Fibroblast of skin of scalp (primary cell): ENCODE measurements at regions not wholly inside any gene's neighbourhood (a gene's known extent, or its start where the extent isn't known, plus 50 kb on each side); places are given as distances from the start of the nearest gene placed in this dataset.

Source experiments
- DNase-seq: peaks from one replicate; pipeline ENCODE4 v3.0.0-alpha.2; 2013

DNA sequence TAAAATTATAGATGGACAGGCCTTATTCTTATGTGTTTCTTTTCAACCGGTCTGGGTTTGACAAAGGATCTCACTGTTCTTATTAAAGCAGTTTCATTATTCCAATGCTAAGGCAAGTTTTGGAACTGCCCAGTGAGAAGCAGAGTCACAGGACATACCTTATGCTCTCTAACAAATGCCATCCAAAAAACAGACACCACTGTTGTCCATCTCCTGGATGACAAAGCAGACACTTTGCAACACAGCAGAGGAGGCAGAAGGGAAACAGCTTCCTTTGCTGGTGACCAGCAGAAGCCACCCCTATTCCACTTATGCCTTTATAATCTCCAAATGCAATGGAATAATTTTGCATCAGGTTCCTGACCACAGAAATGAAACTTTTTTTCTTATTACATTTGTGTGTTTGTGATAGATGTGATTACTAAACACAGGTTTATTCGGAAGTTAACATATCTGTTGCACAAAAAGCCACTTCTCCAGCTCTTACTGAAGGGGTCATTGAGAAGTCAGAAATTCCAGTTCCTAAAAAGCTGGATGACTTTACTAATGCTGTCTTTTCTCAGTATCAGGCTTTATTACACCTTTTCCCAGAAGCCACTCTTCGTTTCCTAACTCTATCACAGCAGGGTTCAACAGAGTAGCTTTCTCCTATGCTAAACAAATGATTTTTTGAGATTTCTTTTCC, 115.6 kb downstream of the BTG1 start:
- DNase-seq, result no peak

DNA sequence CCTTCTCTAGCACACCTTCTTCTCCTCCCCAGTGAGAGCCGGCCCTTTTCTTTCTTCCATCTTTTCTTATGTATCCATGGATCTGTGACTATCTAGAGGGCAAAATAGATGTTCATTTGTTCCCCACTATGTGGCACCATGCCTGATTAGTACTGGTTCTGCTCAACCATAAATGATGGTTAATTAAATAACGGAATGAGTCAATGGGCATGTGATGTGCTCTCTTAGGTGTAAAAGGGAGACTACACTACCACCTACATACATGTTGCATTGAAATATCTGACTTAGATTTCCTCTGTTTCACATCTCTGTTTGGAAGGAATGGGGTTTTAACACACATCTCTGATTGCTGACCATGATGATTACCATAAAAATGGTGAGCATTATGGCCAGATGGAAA, 116.5 kb downstream of the BTG1 start:
- no peak for DNase-seq

DNA sequence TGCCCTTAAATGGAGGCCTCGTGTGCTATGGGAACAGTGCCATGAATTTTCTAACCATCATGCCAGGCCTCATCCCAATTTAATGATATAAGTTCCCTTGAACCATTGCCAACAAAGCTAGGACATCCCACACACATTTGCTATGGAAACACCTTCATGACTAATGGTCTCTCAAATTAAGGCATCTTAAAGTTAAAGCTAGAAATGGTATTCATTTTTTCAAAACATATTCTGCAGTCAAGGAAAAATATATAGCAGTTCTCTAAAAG, 117.3 kb downstream of the BTG1 start:
- DNase-seq, result peak; percentile 76

DNA sequence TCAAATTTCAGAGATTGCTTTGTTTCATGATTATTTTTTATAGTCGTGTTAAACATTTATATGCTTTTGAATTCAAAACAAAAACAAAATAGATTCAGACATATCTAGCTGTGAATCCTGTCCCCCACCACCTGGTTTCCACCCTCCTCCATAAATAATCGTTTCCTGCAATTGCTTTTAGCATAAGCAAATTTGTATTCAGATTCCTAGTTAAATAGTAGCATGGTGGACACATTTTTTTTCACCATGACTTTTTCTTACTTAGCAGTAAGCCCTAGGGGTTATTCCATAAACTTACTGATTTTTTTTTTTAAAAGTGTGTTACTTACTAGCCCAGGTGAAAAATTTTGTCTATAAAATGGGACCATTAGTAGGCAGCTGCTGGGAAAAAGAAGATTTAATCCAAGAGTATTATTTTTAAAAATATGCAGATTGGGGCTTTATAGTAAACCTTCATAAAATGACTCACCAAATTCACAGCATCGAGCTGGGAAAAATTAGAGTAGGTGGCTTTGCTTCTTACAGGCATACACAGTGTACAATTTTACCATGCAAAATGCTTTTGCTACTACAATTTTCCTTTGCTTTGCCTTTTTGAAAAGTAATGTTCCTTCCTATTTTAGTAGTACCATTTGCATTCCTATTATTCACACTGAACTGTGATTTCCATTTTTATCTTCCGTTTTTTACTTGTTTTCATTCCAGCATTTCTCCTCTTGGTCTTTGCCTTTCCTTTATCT, 117.8 kb downstream of the BTG1 start:
- DNase-seq, result no peak

DNA sequence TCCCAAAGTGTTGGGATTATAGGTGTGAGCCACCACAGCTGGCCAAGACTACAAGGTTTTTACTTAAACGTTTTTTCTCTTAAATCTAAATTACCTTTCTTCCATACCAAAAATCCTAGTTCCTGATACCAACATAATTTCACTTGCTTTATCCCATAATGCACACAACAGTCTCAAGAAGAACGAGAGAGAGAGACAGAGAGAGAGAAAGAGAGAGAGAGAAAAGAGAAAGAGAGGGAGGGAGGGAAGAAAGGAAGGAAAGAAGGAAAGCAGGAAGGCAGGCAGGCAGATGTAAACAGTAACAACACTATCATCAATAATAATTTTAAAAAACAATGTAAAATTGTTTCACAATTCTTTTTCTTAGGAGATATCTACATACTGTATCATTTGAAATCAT, 118.4 kb downstream of the BTG1 start:
- DNase-seq, result no peak

DNA sequence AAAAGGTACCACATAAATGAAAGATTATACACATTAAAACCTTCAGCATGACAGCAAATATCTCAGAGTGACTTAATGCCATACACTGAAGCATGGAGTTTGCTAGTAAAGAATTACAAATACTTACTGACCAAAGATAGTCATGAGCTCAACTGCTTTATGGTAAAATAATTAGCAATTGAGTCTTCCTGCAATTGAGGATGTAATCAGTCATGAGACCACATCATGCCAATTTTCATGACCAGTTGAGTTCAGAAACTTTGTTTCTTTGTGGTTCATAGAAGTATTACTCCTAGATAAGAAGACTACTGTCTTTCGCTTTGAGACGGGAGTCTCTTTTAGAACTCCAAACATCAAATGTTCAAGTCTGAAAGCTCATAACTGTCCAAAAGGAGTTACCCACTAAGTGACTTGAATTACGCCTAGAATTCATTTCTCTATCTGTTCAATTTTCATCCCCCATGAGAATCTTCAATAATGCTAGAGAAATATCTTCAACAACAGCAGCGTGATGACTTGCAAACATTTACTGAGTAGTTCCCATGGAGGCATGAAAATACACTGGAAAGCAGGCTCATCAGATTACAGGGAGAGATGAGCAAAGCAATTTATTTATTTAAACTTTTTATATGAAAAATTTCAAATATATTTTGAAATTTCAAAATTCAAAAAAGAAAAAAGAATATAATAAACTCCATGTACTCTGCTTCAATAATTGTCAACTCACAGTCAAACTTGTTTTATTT, 120.0 kb downstream of the BTG1 start:
- no peak for DNase-seq

DNA sequence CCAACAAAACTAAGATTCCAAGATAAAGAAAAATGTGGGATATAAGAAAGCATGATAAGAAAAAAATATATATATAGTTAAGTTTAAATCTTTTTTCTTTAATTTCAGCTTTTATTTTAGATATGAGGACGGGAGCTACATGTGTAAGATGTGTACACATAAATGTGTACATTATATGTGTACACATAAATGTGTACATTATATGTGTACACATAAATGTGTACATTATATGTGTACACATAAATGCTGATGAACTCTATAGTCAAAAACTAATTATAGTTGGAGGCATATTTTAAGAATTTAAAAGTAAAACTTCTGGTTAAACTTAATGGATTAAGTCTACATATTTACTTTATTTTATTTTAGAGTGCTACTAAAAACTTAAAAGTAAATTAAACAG, 123.6 kb downstream of the BTG1 start:
- DNase-seq, result no peak

DNA sequence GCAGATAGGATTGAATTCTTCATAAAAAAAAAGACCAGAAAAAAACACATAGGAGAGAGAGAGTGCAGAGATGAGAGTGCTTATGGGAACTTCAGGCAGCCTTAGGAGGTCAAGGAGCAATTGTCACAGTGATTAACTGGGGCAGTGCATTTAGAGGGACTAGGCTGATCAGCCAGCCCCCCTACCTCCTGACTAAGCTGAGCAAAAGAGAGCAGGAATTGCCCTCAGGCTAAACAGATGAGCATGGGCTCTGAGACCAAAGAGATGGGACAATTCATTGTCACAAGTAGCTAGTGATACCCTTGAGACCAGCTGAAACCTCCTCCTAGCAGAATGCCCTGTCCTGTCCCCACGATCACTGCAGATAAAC, 124.0 kb downstream of the BTG1 start:
- DNase-seq, result no peak

DNA sequence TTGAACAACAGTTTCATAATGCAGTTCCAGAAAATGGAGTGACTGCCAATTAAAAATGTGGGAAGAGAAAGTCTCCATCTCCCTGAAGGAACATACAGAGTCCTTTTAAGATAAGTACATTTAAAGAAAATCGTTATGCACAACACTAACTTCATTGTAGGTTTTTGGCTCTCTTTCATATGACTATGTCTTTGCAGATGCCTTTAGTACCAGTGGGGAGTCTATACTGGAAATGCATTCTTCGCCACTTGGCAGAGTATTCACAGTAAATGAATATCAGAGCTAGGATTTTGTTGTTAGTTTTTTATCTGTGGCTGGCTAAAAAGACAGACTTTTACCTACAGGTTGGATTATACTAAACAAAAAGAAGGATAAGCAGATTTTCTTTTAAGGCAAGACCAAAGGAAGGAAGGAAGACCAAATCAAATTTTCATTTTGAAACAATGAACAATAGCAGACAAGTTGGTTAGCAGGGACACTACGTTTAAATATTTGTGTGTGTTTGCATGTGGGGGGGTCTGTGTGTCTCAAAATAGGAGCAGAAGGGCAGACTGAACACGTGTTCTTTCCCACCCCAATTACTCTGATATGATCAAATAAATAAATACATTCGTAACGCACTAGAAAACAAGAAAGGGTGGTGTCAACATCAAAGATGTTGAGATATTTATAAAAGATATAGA, 124.5 kb downstream of the BTG1 start:
- peak; percentile 69 for DNase-seq

DNA sequence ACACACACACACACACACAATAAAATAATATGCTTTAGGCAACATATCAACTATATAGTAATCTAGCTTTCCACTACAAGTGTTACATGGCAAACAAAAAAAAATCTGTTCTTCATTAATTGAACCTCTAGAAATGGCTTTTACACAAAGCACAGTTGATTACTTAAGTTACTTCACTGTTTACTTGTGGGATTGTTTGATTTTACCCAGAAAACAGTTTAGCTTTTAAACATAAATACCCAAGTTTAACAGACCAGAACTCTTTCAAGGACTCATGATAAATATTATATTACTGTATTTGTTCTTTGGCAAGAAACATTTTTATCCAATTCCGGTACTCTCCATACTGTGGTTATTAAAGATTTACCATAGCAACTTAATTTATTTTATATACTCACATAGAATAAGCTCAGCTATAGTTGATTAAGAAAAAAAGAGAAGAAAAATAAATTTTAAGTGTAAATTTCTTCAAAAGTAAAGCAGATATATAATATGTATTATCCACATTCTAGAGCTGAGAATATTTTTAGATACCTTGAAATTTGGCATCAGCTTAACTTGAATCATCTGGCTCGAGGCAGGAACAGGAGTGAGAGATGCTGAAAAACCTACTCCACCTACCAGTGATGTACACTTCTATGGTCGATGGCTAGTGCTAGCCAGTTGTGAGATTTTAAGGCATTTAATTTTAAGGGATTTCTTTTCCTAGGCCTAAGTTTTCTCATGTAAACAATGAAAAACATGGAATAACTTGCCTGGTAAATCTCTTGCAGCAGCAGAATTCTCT, 126.0 kb downstream of the BTG1 start:
- no peak for DNase-seq

DNA sequence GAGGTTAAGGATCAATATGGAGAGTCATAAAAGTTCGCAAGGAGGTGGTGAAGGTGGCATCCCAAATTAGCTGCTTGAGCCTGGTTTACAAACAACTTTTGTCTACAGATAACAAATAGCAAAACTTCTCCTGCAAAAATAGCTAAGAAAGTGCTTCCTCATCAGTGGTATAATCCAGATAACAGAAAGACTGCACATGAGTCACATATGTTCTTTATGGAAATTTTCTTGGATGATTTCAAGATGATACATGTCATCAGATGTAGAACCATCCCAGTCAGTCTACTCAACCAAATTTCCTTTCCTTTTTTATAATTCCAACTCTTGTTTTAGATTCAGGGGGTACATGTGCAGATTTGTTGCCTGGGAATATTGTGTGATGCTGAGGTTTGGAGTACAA, 133.0 kb downstream of the BTG1 start:
- DNase-seq, result no peak

DNA sequence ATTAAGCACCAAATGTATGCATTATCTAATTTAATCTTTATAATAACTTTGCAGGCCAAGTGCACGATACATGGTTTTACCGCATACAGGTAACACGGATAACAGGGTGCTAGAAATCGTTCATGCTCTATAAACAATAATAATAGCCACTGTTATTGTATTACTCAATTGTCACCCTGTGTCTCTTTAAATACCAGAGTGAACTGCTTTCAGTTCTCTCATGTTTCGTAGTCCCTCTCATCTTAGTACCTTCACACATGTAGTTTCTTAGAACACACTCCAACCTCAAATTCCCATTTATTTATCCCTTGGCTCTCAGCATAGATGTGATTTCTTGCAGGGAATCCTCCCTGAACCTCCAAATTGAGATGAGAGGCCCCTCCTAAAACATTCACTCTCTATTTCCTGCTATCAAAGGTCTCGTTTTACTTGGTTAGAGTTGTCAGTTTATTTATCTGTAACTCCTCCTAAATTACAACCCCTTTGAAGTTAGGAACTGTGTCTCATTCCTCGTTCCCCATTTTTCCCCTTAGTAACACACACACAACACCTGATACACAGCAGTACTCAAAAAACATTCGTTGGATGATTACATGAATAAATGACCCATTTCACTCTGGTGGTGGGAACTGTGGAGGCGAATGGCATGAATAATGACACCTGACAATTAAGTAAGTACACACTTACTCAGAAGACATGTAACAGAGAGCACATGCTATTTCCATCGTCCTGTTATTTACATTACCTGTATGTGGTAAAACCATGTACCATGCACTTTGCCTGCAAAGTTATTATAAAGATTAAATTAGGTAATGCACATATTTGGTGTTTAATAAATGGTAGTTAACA, 134.6 kb downstream of the BTG1 start:
- no peak for DNase-seq

DNA sequence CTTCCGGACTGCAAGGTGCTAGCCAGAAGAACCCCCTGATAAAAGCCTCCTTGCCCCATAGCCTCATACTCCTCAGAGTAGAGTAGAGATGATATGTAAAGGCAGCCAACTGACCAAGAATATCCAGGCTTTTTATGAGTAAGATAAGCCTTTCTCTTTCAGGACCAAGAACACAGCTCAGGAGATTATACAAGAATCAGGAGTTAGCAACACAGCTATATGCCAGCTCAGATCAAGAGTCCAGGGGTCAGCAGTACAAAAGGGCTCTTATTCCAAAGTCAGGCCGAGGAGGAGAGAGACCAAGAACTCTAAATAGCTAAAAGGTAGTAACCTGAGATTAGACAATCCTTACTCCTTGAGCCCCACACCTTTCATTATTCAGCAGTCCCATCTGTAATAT, 135.3 kb downstream of the BTG1 start:
- no peak for DNase-seq

DNA sequence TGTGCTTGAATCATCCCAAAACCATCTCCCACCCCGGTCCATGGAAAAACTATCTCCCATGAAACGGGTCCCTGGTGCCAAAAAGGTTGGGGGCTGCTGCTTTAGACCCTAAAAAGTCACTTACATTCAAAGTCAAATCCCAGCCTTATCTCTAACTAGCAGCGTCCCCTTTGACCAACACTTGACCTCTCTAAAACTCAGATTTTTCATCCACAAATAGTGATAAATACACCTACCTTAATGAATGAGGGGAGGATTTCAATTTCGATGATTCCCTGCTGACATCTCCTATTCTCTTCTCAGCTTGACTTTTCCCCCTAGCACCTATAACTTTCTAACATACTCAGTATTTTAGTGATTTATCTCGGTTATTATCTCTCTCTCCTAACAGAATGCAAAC, 137.3 kb downstream of the BTG1 start:
- DNase-seq, result no peak

DNA sequence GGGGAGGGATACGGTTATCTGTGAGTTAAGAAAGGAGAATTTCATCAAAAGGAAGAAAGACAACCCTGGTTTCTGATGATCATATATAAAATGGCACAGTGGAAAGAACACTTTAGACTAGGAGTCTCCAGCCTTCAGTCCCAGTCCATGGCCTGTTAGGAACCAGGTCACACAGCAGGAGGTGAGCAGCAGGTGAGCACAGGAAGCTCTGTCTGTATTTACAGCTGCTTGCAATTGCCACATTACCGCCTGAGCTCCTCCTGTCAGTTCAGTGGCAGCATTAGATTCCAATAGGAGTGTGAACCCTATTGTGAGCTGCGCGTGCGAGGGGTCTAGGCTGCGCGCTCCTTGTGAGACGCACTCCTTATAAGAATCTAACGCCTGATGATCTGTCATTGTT, 137.9 kb downstream of the BTG1 start:
- no peak for DNase-seq

DNA sequence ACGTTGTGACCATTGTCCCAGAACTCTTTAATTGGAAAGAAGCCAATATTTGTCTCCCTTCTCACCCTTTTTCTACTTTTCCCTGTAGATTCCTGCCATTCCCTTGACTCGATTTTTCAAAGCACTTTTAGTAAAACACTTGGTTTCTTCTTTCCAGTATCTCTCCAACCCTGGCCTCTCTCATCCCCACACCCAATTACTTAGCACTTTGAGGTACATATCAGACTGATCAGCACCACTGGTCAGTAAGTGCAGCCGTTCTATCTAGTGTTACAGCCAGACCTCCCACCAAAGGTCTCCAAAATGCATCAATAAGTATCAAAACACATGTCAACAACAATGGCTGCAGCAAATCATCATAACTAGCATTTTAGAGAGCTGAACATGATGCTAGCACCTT, 141.9 kb downstream of the BTG1 start:
- DNase-seq, result no peak

DNA sequence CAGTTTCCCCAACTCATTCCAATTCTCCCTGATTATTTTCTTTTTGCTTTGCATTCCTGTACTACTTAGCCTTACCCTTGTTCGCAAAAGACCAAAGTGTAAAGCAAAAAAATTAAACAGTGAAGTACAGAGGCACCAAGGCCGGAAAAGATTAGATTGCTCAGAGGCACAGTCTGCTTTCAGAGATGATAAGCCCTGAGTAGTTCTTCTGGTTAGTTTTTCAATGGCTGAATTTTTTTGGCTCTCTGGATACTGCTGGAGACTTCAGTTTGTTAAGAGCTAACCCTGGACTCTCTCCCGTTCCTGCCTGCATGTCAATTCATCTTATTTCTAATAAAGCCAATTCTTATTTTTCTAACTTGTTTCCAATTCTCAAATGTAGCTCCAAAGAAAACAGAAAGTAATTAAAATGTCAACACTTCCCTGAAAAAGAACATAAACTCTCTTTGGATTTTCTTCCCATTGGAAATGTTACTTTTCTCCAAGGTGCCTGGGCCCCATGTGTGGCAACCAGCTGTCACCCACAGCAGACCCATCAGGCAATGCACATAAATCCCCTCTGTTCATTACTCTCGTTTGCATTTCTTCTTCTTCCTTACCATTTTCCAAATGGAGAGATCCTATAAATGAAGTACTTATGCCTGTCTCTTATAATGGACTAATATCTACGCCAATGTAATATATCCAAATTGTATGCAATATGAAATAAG, 142.8 kb downstream of the BTG1 start:
- DNase-seq, result no peak

DNA sequence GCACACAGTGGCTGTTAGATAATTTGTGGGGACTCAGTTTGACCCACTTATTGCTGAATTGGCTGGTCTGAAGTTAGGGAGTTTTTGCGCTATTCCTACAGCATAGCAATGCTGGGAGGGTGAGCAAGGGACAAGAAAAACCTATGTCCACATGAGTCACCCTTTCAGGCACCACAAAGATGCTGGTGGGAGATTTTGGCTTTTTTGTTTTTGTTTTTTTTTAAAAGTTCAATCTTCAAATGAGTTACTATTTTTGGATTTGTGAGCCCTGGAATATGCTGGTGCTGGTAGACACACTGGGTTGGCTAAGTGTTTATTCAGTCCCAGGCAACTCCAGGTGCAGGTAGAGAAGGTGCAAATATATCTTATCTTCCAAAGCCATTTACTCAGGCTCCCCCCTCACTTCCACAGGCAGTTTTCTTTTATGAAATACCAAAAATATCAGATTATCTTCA, 143.4 kb downstream of the BTG1 start:
- DNase-seq, result peak; percentile 53

DNA sequence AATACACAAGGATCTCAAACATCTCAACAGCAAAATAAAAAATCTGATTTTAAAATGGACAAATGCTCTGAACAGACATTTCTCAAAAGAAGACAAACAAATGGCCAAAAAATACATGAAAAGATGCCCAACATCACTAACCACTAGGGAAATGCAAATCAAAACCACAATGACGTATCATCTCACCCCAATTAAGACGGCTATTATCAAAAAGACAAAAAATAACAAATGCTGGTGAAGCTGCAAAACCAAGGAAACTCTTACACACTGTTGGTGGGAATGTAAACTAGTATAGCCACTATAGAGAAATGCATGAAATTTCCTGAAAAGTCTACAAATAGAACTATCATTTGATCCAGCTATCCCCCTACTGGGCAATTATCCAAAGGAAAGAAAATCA, 145.0 kb downstream of the BTG1 start:
- DNase-seq, result peak; percentile 84

DNA sequence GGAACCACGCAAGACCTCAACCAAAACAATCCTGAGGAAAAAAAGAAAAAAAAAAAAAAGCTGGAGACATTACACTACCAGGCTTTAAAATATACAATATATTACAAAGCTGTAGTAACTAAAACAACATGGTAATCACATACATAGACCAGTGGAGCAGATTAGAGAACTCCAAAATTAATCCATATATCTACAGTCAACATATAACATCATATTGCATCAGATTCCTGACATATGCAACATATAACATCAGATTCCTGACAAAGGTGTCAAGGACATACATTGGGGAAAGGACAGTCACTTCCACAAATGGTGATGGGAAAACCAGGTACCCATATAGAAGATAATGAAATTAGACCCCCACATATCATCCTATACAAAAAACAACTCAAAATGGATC, 145.8 kb downstream of the BTG1 start:
- DNase-seq, result no peak

DNA sequence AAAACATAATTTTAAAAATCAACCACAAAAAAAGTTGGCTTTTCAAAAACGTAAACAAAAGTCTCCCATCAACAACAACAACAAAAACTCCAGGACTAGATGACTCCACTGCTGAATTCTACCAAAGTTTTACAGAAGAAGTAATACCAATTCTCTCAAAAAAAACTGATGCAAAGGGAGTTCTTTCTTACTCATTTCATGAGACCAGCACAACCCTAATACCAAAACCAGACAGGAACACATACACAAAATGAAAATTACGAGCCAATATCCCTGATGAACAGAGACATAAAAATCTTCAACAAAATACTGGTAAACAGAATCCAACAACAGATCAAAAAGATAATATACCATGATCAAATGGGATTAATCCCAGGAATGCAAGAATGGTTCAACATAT, 147.3 kb downstream of the BTG1 start:
- DNase-seq, result no peak
